ENCODE measurements at regions not wholly inside any gene's neighbourhood (a gene's known extent, or its start where the extent isn't known, plus 50 kb on each side); places are given as distances from the start of the nearest gene placed in this dataset.

GRCh38 chr4:83780053-83780733 lies 244.3 kb downstream of the GPAT3 start:
- Histone ChIP-seq H3K4me2 (ENCODE audit: low read depth, low read length) (no peak overlapping the region), H3K23ac (ENCODE audit: low read depth, low read length) (no peak overlapping the region), H2BK5ac (ENCODE audit: low read depth, low read length, poor library complexity, severe bottlenecking) (no peak overlapping the region), H2AFZ (replicated peaks; ENCODE audit: low read length, poor library complexity) (no peak overlapping the region), H3K56ac (ENCODE audit: extremely low read depth, insufficient read depth, low read length) (no peak overlapping the region), H2BK120ac (ENCODE audit: low read depth, low read length) (no peak overlapping the region), H2BK15ac (ENCODE audit: low read depth, low read length) (no peak overlapping the region), H3K14ac (replicated peaks; ENCODE audit: low read depth, low read length) (no peak overlapping the region), H3K79me1 (ENCODE audit: low read depth in 1 of 2, low read length in 2 of 2) (no peaks in the 10 kb centered on the region), H3K36me3 (ENCODE audit: control insufficient read depth, insufficient read depth, low read length) (no peaks in the 10 kb centered on the region), H2BK20ac (ENCODE audit: low read depth, low read length) (no peak overlapping the region), H3K4me3 (ENCODE audit: insufficient read depth, low read depth, low read length) (no peak overlapping the region), H3K4me1 (ENCODE audit: control insufficient read depth, insufficient read depth, low read length) (no peaks in the 10 kb centered on the region), H3K9me1 (ENCODE audit: insufficient read depth, low read length) (no peaks in the 10 kb centered on the region), H4K91ac (ENCODE audit: insufficient read depth, low read depth, low read length) (no peak overlapping the region), H3K9ac (ENCODE audit: low read depth, low read length) (no peak overlapping the region), H3K4ac (ENCODE audit: low read depth, low read length) (no peak overlapping the region), H3K27ac (ENCODE audit: insufficient read depth, low read length) (no peak overlapping the region), H3K27me3 (ENCODE audit: control insufficient read depth, insufficient read depth, low read length) (no peaks in the 10 kb centered on the region), H4K8ac (ENCODE audit: low read depth in 2 of 2, low read length in 2 of 2) (no peak overlapping the region), H3K18ac (ENCODE audit: low read depth, low read length) (no peak overlapping the region), H4K5ac (ENCODE audit: low read depth, low read length) (no peak overlapping the region), H3K9me3 (ENCODE audit: control insufficient read depth, insufficient read depth, low read length) (no peaks in the 10 kb centered on the region), H4K20me1 (ENCODE audit: insufficient read depth, low read length) (no peaks in the 10 kb centered on the region), H2AK9ac (replicated peaks; ENCODE audit: low read depth, low read length, poor library complexity) (no peak overlapping the region), H2AK5ac (ENCODE audit: low read depth, low read length) (no peak overlapping the region)
- in situ Hi-C loops (cut with MboI; ENCODE audit: low sequenced_read_pairs) = no loop called here
- no peak for DNase-seq
- ChIA-PET CTCF (no interaction called here), POLR2A (ENCODE audit: unreplicated experiment) (no interaction called here)
- intact Hi-C loops (cut with micrococcal nuclease) = no loop called here
- TF ChIP-seq RAD21 (IDR thresholded peaks at IDR 0.05; ENCODE audit: low read length) (no peak), MAFK (IDR thresholded peaks at IDR 0.05; ENCODE audit: low read depth, low read length) (no peak), BHLHE40 (IDR thresholded peaks at IDR 0.05; ENCODE audit: low read depth, low read length) (no peak), FOS (IDR thresholded peaks at IDR 0.05; ENCODE audit: low read depth, low read length) (no peak), MXI1 (IDR thresholded peaks at IDR 0.05; ENCODE audit: borderline replicate concordance, low read depth, low read length) (no peak), USF2 (IDR thresholded peaks at IDR 0.05; ENCODE audit: low read depth, low read length) (no peak), NFE2L2 (IDR thresholded peaks at IDR 0.05; ENCODE audit: low read depth, low read length) (no peak), POLR2A (IDR thresholded peaks at IDR 0.05; ENCODE audit: low read depth, low read length) (no peak)
- TF ChIP-seq, protein P1, sequence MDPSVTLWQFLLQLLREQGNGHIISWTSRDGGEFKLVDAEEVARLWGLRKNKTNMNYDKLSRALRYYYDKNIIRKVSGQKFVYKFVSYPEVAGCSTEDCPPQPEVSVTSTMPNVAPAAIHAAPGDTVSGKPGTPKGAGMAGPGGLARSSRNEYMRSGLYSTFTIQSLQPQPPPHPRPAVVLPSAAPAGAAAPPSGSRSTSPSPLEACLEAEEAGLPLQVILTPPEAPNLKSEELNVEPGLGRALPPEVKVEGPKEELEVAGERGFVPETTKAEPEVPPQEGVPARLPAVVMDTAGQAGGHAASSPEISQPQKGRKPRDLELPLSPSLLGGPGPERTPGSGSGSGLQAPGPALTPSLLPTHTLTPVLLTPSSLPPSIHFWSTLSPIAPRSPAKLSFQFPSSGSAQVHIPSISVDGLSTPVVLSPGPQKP (IDR thresholded peaks at IDR 0.05; ENCODE audit: borderline replicate concordance, low read depth, low read length) = no peak
- TF ChIP-seq, protein P2, sequence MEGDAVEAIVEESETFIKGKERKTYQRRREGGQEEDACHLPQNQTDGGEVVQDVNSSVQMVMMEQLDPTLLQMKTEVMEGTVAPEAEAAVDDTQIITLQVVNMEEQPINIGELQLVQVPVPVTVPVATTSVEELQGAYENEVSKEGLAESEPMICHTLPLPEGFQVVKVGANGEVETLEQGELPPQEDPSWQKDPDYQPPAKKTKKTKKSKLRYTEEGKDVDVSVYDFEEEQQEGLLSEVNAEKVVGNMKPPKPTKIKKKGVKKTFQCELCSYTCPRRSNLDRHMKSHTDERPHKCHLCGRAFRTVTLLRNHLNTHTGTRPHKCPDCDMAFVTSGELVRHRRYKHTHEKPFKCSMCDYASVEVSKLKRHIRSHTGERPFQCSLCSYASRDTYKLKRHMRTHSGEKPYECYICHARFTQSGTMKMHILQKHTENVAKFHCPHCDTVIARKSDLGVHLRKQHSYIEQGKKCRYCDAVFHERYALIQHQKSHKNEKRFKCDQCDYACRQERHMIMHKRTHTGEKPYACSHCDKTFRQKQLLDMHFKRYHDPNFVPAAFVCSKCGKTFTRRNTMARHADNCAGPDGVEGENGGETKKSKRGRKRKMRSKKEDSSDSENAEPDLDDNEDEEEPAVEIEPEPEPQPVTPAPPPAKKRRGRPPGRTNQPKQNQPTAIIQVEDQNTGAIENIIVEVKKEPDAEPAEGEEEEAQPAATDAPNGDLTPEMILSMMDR (conservative IDR thresholded peaks at IDR 0.05; ENCODE audit: low read depth, low read length) = no peak
- no TSS peak for BruUV-seq (replicated peaks)
- dilution Hi-C loops (cut with HindIII; ENCODE audit: low sequenced_read_pairs, unreplicated experiment) = no loop called here
- ATAC-seq (ENCODE audit: low read depth) = no peak
- WGBS, 2 experiments (ENCODE audit: extremely low coverage in 2 of 2, insufficient read length in 1 of 2) = no CpG with 5 or more reads among the region's 4 CpGs

Measured in IMR-90 (cell line).